Suprapubic skin (tissue), 3 donors: ENCODE measurements at regions not wholly inside any gene's neighbourhood (a gene's known extent, or its start where the extent isn't known, plus 50 kb on each side); places are given as distances from the start of the nearest gene placed in this dataset.

Experiments used
- CTCF ChIP-seq, 2 donors: fragments of 200-600 bp in 1 of 2; fragments of 450-650 bp in 1 of 2; sonication (generic) in 1 of 2; IDR thresholded peaks; one replicate each; pipeline ENCODE4 v1.5.1; 2016 to 2019; ENCODE audit warnings: antibody characterized with exemption in 2 of 2, mild to moderate bottlenecking in 1 of 2, moderate library complexity in 1 of 2
- POLR2A ChIP-seq, 2 donors: fragments of 450-650 bp; IDR thresholded peaks; one replicate each; pipeline ENCODE4 v1.6.1; 2017; ENCODE audit warnings: antibody characterized with exemption in 2 of 2, mild to moderate bottlenecking in 2 of 2, moderate library complexity in 2 of 2

GRCh38 chr12:127358888-127359287, 908.1 kb upstream of the TMEM132C start:
- TF ChIP-seq CTCF (IDR thresholded peaks at IDR 0.05) (no peak), POLR2A (IDR thresholded peaks at IDR 0.05) (no peak)
